A549 (cell line): ENCODE measurements at regions not wholly inside any gene's neighbourhood (a gene's known extent, or its start where the extent isn't known, plus 50 kb on each side); places are given as distances from the start of the nearest gene placed in this dataset.
"Not testable (repeated sequence)": the region's sequence is repeated elsewhere in the genome, so short reads cannot be mapped to it uniquely, and the experiment has no call there.

Experiments
- ATAC-seq, 2 experiments: fragments of 200-7000 bp in 1 of 2; fragments of >200 bp in 1 of 2; cut with Nextera tagmentation in 1 of 2; cut with Tn5 transposase in 1 of 2; 3 replicates each; pipeline versions ENCODE4 v1.8.0 to v1.9.1; 2018 to 2020; ENCODE audit warnings: mild to moderate bottlenecking in 1 of 2, moderate library complexity in 1 of 2
- CTCF ChIA-PET: fragments of 300-600 bp; sonication (Branson Sonifier 250); formaldehyde crosslinking; extraction: SDS; loops from one replicate; lab custom pipeline; 2021; ENCODE audit warnings: antibody characterized with exemption, inconsistent platforms; lab: Yijun Ruan, JAX
- POLR2A ChIA-PET: fragments of 350-600 bp; formaldehyde crosslinking; extraction: SDS; loops from one replicate; lab custom pipeline; 2021; ENCODE audit warnings: antibody characterized with exemption, inconsistent platforms; lab: Yijun Ruan, JAX
- DNase-seq, 2 experiments: peaks; one replicate each; pipeline versions ENCODE4 v3.0.0 to v3.0.0-alpha.2; 2011 to 2016; ENCODE audit warnings: low read depth in 1 of 2, low spot score in 1 of 2
- FAIRE-seq: peaks from 2 replicates; lab custom pipeline; 2011; peaks lifted over from hg19 to GRCh38; lab: Jason Lieb, UNC
- H3K27ac ChIP-seq, 2 experiments: fragments of >200 bp; sonication (Bioruptor Twin); formaldehyde crosslinking; 3 replicates each; pipeline ENCODE4 v1.5.1; 2016 to 2017
- H3K4me1 ChIP-seq: fragments of >200 bp; sonication (Bioruptor Twin); formaldehyde crosslinking; 3 replicates; pipeline ENCODE4 v1.6.1; 2016
- H3K4me2 ChIP-seq: fragments of >200 bp; sonication (Bioruptor Twin); formaldehyde crosslinking; 3 replicates; pipeline ENCODE4 v1.6.1; 2016
- H3K4me3 ChIP-seq: fragments of >200 bp; sonication (Bioruptor Twin); formaldehyde crosslinking; 3 replicates; pipeline ENCODE4 v1.5.1; 2016
- H3K9me3 ChIP-seq: fragments of >200 bp; sonication (Bioruptor Twin); formaldehyde crosslinking; 3 replicates; pipeline ENCODE4 v1.6.1; 2016
- ELK1 ChIP-seq: fragments of 150-350 bp; IDR thresholded peaks from 2 replicates; pipeline ENCODE4 v1.6.1; 2014; ENCODE audit warnings: low read depth, mild to moderate bottlenecking, low read length
- FOXS1 ChIP-seq: fragments of 250-450 bp; sonication (Bioruptor Pico); IDR thresholded peaks from 2 replicates; pipeline ENCODE4 v1.5.0; 2020; ENCODE audit warnings: mild to moderate bottlenecking, moderate library complexity
- HOXA7 ChIP-seq: fragments of 250-450 bp; sonication (Bioruptor Pico); IDR thresholded peaks from 2 replicates; pipeline ENCODE4 v1.5.0; 2020; ENCODE audit warnings: mild to moderate bottlenecking, moderate library complexity
- MAFK ChIP-seq: fragments of 450-650 bp; IDR thresholded peaks from 2 replicates; pipeline ENCODE4 v1.6.1; 2014; ENCODE audit not compliant: partially characterized antibody
- MAZ ChIP-seq: fragments of 150-350 bp; IDR thresholded peaks from 2 replicates; pipeline ENCODE4 v1.6.1; 2014; ENCODE audit warnings: antibody characterized with exemption, low read depth, low read length, borderline replicate concordance
- PHF8 ChIP-seq: fragments of 200-600 bp; sonication (generic); IDR thresholded peaks from 2 replicates; pipeline ENCODE4 v1.6.1; 2016; ENCODE audit warnings: low read depth, mild to moderate bottlenecking, antibody characterized with exemption, moderate library complexity, borderline replicate concordance
- POLR2A ChIP-seq: IDR thresholded peaks from 2 replicates; pipeline ENCODE4 v1.6.1; 2012; ENCODE audit warnings: mild to moderate bottlenecking, low read length
- RARB ChIP-seq: fragments of 250-450 bp; sonication (Bioruptor Pico); IDR thresholded peaks from 2 replicates; pipeline ENCODE4 v1.8.0; 2021; ENCODE audit warnings: mild to moderate bottlenecking, moderate library complexity
- RFX5 ChIP-seq: fragments of 450-650 bp; IDR thresholded peaks from 2 replicates; pipeline ENCODE4 v1.7.1; 2014; ENCODE audit warnings: antibody characterized with exemption, mild to moderate bottlenecking, moderate library complexity
- TFCP2L1 ChIP-seq: fragments of 250-450 bp; sonication (Bioruptor Pico); IDR thresholded peaks from 2 replicates; pipeline ENCODE4 v1.5.0; 2021; ENCODE audit warnings: mild to moderate bottlenecking
- ZC3H11A ChIP-seq: fragments of 450-650 bp; IDR thresholded peaks from 2 replicates; pipeline ENCODE4 v1.6.1; 2014; ENCODE audit warnings: antibody characterized with exemption, mild to moderate bottlenecking
- ZFP36 ChIP-seq: fragments of 450-650 bp; IDR thresholded peaks from 2 replicates; pipeline ENCODE4 v1.6.1; 2014; ENCODE audit warnings: borderline replicate concordance; ENCODE audit not compliant: partially characterized antibody
- WGBS: methylation state at CpG from one replicate; pipeline ENCODE4 v1.1.6; 2017; ENCODE audit errors: missing lambda C conversion rate; 5-methylcytosine and 5-hydroxymethylcytosine counted together
- TF ChIP-seq, protein P1 (sequence below): fragments of 200-600 bp; sonication (generic); IDR thresholded peaks from 2 replicates; pipeline ENCODE4 v1.6.1; 2016; ENCODE audit warnings: antibody characterized with exemption, mild to moderate bottlenecking, moderate library complexity
- TF ChIP-seq, protein P2 (sequence below): fragments of 450-650 bp; IDR thresholded peaks from 2 replicates; pipeline ENCODE4 v1.6.1; 2014; ENCODE audit warnings: antibody characterized with exemption

DNA sequence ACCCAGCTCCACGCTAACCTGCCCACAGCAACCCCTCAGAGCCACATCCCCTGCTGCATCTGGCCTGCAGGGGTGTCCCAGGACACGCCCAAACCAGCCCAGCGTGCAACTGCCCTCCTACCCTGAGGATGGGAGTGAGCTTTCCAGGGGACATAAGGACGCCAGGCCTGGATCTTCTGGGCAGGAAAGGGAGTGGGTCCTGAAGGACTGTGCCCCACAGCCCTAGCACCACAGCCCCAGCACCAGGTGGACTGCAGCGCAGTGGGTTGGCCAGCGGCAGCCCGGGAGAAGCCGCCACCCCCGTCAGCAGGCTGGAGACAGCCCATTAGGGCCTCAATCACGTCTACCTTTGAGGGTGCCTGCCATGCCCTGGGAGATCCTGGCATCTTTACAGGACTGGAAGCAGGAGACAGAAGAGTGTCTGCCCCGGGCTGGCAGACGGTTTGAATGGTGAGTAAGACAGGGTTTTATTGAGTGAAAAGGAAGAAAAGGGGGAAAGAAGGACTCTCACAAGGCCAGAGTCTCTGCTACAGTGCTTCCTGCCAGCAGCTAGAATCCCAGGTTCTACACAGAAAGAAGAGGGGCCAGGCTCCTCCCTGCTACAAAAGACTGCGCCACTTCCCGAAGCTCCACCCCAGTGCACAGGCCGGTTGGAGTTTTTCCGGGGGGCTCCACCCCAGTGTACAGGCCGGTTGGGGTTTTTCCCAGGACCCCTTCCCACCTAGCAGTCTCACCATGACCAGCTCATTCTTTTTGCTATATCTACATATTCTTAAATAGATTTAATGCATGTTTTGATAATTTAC is 69.8 kb upstream of the KCTD7 start:
- no peak for FAIRE-seq
- ChIA-PET POLR2A (interaction anchor here (0.6 kb wide), 1 partner anchor 8 kb away, joined by 3 read pairs; no protein-coding TSS in a partner anchor), CTCF (interaction anchor here (0.8 to 2.9 kb wide), 10 partner anchors 15 to 511 kb away, joined by 3 to 8 read pairs (median 3); no protein-coding TSS in a partner anchor)
- WGBS, result 59% methylated on average over 10 of the region's 17 CpGs
- Histone ChIP-seq H3K27ac (no peak overlapping the region), H3K4me2 (no peak overlapping the region), H3K9me3 (no peaks in the 10 kb centered on the region), H3K4me1 (no peaks in the 10 kb centered on the region; the same call in 2 of the 3 replicates), H3K4me3 (no peak overlapping the region)
- DNase-seq, result peak in 1 of 2 experiments; percentile 9
- ATAC-seq, result peak; percentile 52 to 71; a peak in 5 of 6 replicates
- no peak for TF ChIP-seq ZFP36
- TF ChIP-seq TFCP2L1 (CRISPR knock-in tag), result no peak
- no peak for TF ChIP-seq HOXA7 (CRISPR knock-in tag)
- TF ChIP-seq PHF8, result no peak
- no peak for TF ChIP-seq FOXS1 (CRISPR knock-in tag)
- no peak for TF ChIP-seq POLR2A
- TF ChIP-seq, protein P1, sequence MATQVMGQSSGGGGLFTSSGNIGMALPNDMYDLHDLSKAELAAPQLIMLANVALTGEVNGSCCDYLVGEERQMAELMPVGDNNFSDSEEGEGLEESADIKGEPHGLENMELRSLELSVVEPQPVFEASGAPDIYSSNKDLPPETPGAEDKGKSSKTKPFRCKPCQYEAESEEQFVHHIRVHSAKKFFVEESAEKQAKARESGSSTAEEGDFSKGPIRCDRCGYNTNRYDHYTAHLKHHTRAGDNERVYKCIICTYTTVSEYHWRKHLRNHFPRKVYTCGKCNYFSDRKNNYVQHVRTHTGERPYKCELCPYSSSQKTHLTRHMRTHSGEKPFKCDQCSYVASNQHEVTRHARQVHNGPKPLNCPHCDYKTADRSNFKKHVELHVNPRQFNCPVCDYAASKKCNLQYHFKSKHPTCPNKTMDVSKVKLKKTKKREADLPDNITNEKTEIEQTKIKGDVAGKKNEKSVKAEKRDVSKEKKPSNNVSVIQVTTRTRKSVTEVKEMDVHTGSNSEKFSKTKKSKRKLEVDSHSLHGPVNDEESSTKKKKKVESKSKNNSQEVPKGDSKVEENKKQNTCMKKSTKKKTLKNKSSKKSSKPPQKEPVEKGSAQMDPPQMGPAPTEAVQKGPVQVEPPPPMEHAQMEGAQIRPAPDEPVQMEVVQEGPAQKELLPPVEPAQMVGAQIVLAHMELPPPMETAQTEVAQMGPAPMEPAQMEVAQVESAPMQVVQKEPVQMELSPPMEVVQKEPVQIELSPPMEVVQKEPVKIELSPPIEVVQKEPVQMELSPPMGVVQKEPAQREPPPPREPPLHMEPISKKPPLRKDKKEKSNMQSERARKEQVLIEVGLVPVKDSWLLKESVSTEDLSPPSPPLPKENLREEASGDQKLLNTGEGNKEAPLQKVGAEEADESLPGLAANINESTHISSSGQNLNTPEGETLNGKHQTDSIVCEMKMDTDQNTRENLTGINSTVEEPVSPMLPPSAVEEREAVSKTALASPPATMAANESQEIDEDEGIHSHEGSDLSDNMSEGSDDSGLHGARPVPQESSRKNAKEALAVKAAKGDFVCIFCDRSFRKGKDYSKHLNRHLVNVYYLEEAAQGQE, result no peak

DNA sequence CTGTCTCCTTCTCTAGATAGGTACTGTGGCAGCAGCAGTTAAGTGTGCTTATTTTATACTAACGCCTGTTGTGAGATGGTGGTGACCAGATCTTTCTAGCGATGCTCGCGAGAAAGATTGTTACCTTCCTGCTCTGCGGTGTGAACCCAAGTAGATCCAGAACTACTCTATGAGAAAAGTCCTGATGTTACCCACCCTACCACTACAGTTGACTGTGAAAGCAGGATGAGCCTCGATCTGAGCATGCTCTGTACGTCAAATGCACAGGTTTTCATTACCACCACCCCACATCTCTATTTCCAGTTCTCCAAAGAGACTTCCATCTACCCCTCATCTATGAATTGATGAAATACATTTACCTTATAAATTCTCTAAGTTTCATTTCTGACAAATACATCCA is 64.6 kb upstream of the KCTD7 start:
- Histone ChIP-seq H3K4me1 (no peaks in the 10 kb centered on the region; the same call in 2 of the 3 replicates), H3K9me3 (no peaks in the 10 kb centered on the region), H3K4me3 (no peak overlapping the region), H3K4me2 (no peak overlapping the region), H3K27ac (no peak overlapping the region)
- FAIRE-seq (no peak), ATAC-seq (no peak), DNase-seq (no peak)
- 96% methylated on average over 7 of the region's 7 CpGs for WGBS
- POLR2A ChIA-PET, result no interaction called here
- CTCF ChIA-PET, result interaction anchor here (1.4 kb wide), 1 partner anchor 33 kb away, joined by 6 read pairs; no protein-coding TSS in a partner anchor
- TF ChIP-seq MAZ (no peak), ZC3H11A (no peak), POLR2A (no peak), MAFK (no peak), RARB (no peak), RFX5 (no peak), ELK1 (no peak)
- TF ChIP-seq, protein P2, sequence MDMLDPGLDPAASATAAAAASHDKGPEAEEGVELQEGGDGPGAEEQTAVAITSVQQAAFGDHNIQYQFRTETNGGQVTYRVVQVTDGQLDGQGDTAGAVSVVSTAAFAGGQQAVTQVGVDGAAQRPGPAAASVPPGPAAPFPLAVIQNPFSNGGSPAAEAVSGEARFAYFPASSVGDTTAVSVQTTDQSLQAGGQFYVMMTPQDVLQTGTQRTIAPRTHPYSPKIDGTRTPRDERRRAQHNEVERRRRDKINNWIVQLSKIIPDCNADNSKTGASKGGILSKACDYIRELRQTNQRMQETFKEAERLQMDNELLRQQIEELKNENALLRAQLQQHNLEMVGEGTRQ, result no peak

DNA sequence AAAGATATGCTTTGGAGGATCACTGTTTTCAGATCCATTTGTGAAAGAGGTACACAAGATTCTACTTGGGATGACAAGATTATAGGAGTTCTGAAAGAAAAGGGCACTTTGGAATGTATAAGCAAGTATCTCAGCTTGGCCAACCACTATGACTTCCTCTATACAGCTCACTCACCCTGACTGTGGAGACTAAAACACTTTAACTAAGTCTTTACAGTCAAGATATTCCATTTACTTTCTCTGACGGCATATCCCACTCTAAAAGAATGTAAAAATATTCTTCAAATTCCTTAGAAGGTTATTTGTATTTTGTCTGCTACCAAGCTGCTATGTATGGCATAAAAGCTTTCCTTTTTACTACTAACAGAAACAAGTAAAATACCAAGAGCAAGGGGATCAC is 58.5 kb upstream of the KCTD7 start:
- CTCF ChIA-PET, DNase-seq, FAIRE-seq, H3K9me3 ChIP-seq, H3K4me3 ChIP-seq, H3K4me1 ChIP-seq, ATAC-seq, H3K27ac ChIP-seq, POLR2A ChIA-PET, H3K4me2 ChIP-seq: not testable (repeated sequence)
- 94% methylated on average over 1 of the region's 1 CpG for WGBS
